SK-N-SH (cell line): ENCODE measurements at regions not wholly inside any gene's neighbourhood (a gene's known extent, or its start where the extent isn't known, plus 50 kb on each side); places are given as distances from the start of the nearest gene placed in this dataset.

Experiments
- NRF1 ChIP-seq: IDR thresholded peaks from 2 replicates; pipeline ENCODE4 v1.6.1; 2012; ENCODE audit warnings: low read depth, mild to moderate bottlenecking, low read length
- POLR2AphosphoS5 ChIP-seq: IDR thresholded peaks from 2 replicates; pipeline ENCODE4 v1.6.1; 2012; ENCODE audit warnings: low read depth, low read length
- RAD21 ChIP-seq: IDR thresholded peaks from 2 replicates; pipeline ENCODE4 v1.6.1; 2012; ENCODE audit warnings: mild to moderate bottlenecking, low read length
- RXRA ChIP-seq: IDR thresholded peaks from 2 replicates; pipeline ENCODE4 v1.4.0; 2012; ENCODE audit warnings: low read depth, mild to moderate bottlenecking, borderline replicate concordance
- TF ChIP-seq, protein P1 (sequence below): fragments of 200-600 bp; sonication (generic); IDR thresholded peaks from 2 replicates; pipeline ENCODE4 v1.6.1; 2017; ENCODE audit warnings: antibody characterized with exemption, mild to moderate bottlenecking, moderate library complexity
- TF ChIP-seq, protein P2 (sequence below): IDR thresholded peaks from 2 replicates; pipeline ENCODE4 v1.4.0; 2012; ENCODE audit warnings: low read depth, borderline replicate concordance

DNA sequence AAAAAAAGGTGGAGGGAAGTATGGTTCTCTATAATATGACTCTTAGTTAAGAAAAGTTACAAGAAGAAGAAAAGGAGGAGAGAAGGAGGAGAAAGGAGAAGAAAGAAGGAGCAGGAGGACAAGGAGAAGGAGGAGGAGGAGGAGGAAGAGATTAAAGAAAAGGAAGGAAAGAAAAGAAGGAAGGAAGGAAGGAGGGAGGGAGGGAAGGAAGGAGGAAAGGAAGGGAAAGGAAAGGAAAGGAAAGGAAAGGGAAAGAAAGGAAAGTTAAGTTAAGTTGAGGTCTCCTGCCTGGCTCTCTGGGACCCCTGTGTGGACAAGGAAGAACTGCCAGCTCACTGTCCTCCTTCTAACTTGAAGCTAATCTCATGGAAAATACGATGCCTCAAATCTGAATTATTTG, 429.5 kb downstream of the TSHZ3 start:
- TF ChIP-seq, protein P1, sequence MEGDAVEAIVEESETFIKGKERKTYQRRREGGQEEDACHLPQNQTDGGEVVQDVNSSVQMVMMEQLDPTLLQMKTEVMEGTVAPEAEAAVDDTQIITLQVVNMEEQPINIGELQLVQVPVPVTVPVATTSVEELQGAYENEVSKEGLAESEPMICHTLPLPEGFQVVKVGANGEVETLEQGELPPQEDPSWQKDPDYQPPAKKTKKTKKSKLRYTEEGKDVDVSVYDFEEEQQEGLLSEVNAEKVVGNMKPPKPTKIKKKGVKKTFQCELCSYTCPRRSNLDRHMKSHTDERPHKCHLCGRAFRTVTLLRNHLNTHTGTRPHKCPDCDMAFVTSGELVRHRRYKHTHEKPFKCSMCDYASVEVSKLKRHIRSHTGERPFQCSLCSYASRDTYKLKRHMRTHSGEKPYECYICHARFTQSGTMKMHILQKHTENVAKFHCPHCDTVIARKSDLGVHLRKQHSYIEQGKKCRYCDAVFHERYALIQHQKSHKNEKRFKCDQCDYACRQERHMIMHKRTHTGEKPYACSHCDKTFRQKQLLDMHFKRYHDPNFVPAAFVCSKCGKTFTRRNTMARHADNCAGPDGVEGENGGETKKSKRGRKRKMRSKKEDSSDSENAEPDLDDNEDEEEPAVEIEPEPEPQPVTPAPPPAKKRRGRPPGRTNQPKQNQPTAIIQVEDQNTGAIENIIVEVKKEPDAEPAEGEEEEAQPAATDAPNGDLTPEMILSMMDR = no peak
- TF ChIP-seq POLR2AphosphoS5 = no peak
- TF ChIP-seq, protein P2, sequence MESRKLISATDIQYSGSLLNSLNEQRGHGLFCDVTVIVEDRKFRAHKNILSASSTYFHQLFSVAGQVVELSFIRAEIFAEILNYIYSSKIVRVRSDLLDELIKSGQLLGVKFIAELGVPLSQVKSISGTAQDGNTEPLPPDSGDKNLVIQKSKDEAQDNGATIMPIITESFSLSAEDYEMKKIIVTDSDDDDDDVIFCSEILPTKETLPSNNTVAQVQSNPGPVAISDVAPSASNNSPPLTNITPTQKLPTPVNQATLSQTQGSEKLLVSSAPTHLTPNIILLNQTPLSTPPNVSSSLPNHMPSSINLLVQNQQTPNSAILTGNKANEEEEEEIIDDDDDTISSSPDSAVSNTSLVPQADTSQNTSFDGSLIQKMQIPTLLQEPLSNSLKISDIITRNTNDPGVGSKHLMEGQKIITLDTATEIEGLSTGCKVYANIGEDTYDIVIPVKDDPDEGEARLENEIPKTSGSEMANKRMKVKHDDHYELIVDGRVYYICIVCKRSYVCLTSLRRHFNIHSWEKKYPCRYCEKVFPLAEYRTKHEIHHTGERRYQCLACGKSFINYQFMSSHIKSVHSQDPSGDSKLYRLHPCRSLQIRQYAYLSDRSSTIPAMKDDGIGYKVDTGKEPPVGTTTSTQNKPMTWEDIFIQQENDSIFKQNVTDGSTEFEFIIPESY = no peak
- no peak for TF ChIP-seq RAD21
- no peak for TF ChIP-seq NRF1
- TF ChIP-seq RXRA = no peak
